Middle frontal gyrus (tissue), 1 donor: ENCODE measurements at regions not wholly inside any gene's neighbourhood (a gene's known extent, or its start where the extent isn't known, plus 50 kb on each side); places are given as distances from the start of the nearest gene placed in this dataset.
A peak's percentile ranks its signal among the peaks of the same experiment; 100 is the strongest.

ENCODE experiments used
- DNase-seq: peaks from one replicate; pipeline ENCODE4 v3.0.0-alpha.2; 2015; ENCODE audit warnings: low spot score; ENCODE audit errors: extremely low spot score

DNA sequence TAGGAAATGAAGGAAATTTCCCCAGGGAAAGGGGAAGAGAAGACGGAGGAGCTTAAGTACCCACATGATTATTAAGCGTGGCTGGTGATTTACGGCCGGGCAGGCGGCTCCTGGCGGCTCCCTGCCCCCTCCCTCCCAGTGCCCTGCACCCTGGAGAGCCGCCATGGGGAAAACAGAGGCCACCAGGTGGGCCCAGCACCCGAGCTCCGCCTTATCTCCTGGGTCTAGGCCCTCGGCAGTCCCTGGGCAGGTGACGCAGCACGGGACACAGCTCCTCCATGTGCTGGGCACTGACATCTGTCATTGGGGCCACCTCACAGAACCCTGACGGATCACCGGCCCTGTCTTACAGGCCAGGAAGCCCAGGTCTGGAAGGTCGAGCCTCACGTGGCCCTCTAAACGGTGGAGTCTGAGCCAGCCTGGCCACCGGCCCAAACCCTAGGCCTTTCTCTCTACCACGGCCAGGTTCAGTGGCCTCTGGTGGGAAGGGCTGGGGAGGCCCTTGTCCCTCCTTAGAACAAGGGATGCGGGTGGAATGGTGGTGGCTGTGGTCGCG lies 60.2 kb upstream of the PPARA start:
- peak; percentile 1 for DNase-seq

GRCh38 chr22:46090631-46091201 lies 59.6 kb upstream of the PPARA start:
- DNase-seq, result peak; percentile 1

- peak; percentile 1 for DNase-seq
These were observed 58.9 kb upstream of the PPARA start for GRCh38 chr22:46091277-46091977.

- DNase-seq, result peak; percentile 1
These were observed 58.3 kb upstream of the PPARA start for GRCh38 chr22:46092011-46092410.

DNA sequence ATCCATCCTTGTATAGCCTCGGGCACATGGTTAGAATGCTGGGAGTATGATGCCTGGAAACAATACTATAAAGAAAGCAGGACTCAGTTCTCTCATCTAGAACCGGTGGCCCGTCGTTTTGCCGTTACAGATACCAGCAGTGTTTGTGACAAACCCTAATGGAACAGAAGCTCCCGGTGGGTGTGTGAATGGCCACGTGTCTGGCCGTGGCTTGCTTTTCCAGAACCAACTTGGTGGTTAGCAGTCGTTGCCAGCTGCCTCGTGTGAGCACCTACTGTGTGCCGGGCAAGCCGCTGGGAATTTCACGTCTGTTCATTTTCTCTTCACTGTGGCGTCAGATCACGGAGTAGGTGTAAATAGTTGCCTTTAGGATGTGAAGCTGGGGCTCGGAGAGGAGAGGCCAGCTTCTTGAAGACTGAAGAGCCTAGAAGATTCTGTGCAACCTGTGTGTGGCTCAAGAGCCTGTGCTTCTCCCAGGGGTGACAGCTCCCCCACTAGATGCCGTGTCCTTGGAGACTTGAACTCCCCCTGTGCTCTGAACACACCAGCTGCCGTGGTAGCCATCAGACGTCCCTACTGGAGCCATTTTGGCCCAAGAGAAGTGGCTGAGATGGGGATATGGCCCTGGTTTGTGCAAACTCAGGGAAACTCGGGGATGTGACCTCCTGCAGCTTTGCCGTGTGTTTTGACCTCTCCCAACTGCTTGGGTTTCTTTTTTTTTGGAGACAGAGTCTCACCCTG lies 57.5 kb upstream of the PPARA start:
- DNase-seq, result peak; percentile 1

GRCh38 chr22:46093796-46094195 lies 56.5 kb upstream of the PPARA start:
- DNase-seq, result peak; percentile 1

DNA sequence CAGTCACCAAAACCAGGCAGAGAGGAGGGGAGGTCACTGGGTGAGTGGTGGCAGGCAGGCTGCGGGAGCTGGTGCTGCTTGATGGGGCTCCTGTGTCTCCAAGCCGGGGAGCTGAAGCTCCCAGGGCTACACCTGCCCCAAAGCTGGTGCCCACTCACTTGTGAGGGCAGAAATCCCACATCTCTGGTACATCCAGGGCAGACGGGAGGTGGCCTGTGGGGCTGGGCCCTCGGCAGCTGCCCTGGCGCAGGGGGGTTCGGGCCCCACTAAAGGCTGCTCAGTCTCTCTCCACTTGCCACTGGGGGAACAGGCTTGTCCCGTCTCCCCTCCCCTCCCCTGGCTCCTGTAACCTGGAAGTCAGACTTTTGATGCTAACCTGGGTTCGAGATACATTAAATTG lies 55.6 kb upstream of the PPARA start:
- no peak for DNase-seq

DNA sequence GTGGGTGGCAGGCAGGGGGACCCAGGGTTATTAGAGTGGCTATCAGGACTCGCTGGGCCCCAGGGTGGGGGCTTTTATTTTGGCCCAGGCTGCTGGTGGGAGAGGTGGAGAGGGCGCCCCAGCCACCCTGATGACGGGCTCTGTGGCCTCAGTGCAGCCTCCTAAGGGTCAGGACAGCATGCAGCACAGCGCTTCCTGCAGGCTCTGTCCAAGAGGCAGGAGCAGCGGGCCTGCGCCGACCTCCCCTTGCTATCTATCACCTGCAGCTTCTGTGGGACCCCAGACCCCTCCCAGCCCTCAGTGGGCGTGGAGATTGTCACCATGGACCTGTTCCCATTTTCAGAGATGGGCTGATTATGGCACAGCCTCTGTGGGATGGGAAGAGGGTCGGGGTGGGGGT lies 54.3 kb upstream of the PPARA start:
- no peak for DNase-seq

DNA sequence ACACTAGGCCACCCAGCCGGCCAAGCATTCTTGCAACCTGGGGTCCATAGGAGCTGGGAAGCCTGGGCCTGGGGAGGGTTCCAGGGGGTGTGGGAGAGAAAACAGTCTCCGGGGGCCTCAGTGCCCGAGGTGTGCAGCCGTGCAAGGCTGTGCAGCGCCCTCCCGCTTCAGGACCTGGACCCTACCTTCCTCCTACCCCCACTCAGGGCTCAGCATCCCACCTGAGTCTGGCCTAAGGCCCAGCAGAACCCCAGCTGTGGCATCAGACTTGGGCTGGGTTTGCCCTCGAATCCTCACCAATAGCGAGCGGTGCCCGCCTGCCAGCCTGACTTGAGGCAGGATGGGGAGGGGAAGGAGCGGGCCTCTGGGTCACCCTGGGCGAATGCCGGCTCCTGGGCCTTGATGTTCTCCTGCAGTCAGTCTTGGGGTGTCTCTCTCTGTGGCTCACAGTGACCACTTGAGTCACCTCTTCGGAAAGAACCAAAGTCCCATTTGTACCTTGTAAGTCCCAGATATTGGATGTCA lies 53.6 kb upstream of the PPARA start:
- no peak for DNase-seq

- no peak for DNase-seq
These were observed 52.9 kb upstream of the PPARA start for GRCh38 chr22:46097268-46097900.

GRCh38 chr22:46098525-46099475 lies 51.5 kb upstream of the PPARA start:
- no peak for DNase-seq

DNA sequence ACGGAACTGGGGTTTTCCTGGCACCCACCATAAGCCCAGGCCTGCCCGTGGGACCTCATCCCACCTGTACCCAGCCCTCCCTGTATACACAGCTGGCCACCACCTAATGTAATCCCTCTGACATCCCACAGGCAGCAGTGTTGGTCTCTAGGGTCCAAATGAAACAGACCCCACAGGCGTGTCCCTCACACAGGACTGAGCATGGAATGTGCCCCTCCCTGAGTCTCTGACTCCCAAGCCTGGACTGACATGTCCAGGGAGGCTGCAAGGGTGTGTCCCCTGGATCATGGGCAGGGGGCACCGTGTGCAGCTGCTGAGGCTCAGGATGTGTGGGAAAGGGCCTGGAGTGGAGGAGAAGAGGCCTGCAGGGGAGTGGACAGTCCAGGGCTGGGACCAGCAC lies 50.6 kb upstream of the PPARA start:
- no peak for DNase-seq

DNA sequence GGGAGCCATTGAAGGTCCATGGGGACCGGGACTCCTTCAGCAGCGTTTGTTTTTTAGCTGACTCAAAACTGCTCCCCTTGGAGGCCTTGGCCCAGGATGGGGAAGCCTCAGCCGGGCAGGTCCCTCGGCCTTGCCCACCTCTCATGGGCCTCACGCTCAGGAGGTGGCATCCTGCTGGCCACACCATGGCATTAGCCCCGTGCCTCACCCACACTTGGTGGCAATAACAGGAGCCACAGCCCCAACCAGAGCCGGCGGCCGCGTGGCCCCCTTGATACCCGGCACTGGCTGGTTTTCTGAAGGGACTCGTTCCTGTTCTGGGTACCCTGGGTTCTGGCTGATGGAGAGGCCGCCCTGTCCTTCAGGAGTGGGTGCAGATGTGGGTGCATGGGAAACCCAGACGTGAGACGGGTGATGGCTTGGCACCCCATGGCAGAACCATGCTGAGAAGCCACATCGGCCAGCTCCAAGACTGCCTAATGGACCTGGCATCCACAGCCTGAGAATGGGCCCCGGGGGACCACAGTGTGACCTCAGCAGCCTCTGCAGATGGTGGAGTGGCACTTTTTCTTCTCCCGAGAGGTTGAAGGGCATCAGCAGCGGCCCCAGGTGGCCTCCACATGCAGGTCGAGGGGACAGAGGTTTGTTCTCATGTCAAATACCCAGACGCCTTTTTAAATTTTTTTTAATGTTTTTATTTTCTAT lies 49.8 kb upstream of the PPARA start:
- DNase-seq, result no peak
